ENCODE measurements at regions not wholly inside any gene's neighbourhood (a gene's known extent, or its start where the extent isn't known, plus 50 kb on each side); places are given as distances from the start of the nearest gene placed in this dataset.

- no peak for TF ChIP-seq EZH2 (IDR thresholded peaks at IDR 0.05; ENCODE audit: insufficient read depth, poor library complexity, severe bottlenecking)
- no peak for TF ChIP-seq EZH2phosphoT487 (IDR thresholded peaks at IDR 0.05; ENCODE audit: insufficient read depth, low read depth)
These were observed 162.5 kb upstream of the SETBP1 start for GRCh38 chr18:44518091-44518615.
